ENCODE measurements at regions not wholly inside any gene's neighbourhood (a gene's known extent, or its start where the extent isn't known, plus 50 kb on each side); places are given as distances from the start of the nearest gene placed in this dataset.

- H3K9me3 ChIP-seq (ENCODE audit: control insufficient read depth, insufficient read depth, low read length): no peaks in the 10 kb centered on the region
- no peak overlapping the region for H3K4me3 ChIP-seq (ENCODE audit: low read length)
- H3K27me3 ChIP-seq (ENCODE audit: control insufficient read depth, low read length): no peaks in the 10 kb centered on the region
- no peak overlapping the region for H3K27ac ChIP-seq (ENCODE audit: low read depth, low read length)
- H3K4me1 ChIP-seq (ENCODE audit: control insufficient read depth, low read length): peaks cover 11% of the 10 kb centered on the region
- H3K4me2 ChIP-seq (ENCODE audit: low read length): no peak overlapping the region
- no peaks in the 10 kb centered on the region for H3K79me2 ChIP-seq (ENCODE audit: control insufficient read depth, low read length)
- H4K20me1 ChIP-seq (ENCODE audit: control insufficient read depth, insufficient read depth, low read depth, low read length): no peaks in the 10 kb centered on the region
- no peaks in the 10 kb centered on the region for H3F3A ChIP-seq (ENCODE audit: control insufficient read depth, insufficient read depth)
- H3K36me3 ChIP-seq (ENCODE audit: control insufficient read depth, low read length): no peaks in the 10 kb centered on the region
- H3K9me2 ChIP-seq (replicated peaks; ENCODE audit: control insufficient read depth, low read length): no peaks in the 10 kb centered on the region
- no peak for TF ChIP-seq EZH2phosphoT487 (IDR thresholded peaks at IDR 0.05; ENCODE audit: borderline replicate concordance, low read length)
- TF ChIP-seq CTCF (IDR thresholded peaks at IDR 0.05; ENCODE audit: low read depth, low read length, poor library complexity, severe bottlenecking): no peak
Measured at GRCh38 chr22:49044091-49044490, 783.6 kb downstream of the BRD1 start.

DNA sequence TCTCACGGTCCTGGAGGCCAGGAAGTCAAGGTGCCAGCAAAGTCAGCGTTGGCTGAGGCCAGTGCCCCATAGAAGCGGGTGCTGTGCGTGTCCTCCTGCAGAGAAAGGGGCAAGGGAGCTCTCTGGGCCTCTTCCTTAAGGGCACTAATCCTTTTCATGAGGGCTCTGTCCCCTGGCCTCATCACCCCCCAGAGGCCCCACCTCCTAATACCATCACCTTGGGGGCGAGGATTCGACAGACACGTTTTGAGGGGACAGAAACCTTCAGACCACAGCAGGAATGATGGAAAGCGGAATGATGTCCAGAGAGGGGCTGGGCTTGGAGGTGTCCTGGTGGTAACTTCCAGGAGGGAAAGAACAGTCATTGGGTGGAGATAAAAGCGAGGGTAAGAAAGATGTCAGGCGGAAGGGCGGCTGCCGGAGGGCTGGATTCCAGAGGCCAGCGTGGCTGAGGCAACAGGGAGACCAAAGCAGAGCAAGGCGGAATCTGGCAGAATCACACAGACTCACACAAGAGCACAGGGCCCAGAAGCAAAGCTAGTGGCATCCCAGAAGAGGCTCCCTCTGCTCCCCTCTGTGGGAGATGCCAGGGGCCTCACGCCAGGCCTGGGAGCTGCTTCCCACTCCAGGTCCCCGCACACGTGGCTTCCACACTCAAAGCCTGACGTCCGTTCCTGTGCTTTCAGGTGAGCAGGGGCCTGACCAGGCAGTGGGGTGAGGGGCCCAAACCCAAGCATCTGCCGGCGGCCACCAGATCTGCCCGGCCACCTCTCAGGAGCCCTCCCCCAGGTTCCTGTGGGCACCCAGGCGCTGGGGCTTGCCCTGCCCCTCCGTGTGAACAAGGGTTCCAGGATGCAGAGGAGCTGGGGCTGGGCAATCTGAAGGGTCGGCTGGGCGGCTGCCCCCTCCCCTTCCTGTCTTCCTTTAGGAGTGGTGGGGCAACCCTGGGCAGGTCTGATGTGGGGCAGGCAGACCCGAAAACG, 784.5 kb downstream of the BRD1 start:
- Histone ChIP-seq H3K9me2 (replicated peaks; ENCODE audit: control insufficient read depth, low read length) (no peaks in the 10 kb centered on the region), H3F3A (ENCODE audit: control insufficient read depth, insufficient read depth) (no peaks in the 10 kb centered on the region), H4K20me1 (ENCODE audit: control insufficient read depth, insufficient read depth, low read depth, low read length) (no peaks in the 10 kb centered on the region), H3K4me3 (ENCODE audit: low read length) (no peak overlapping the region), H3K27me3 (ENCODE audit: control insufficient read depth, low read length) (no peaks in the 10 kb centered on the region), H3K9me3 (ENCODE audit: control insufficient read depth, insufficient read depth, low read length) (no peaks in the 10 kb centered on the region), H3K36me3 (ENCODE audit: control insufficient read depth, low read length) (no peaks in the 10 kb centered on the region), H3K79me2 (ENCODE audit: control insufficient read depth, low read length) (no peaks in the 10 kb centered on the region), H3K4me2 (ENCODE audit: low read length) (no peak overlapping the region), H3K4me1 (ENCODE audit: control insufficient read depth, low read length) (peaks cover 11% of the 10 kb centered on the region), H3K27ac (ENCODE audit: low read depth, low read length) (no peak overlapping the region)
- no peak for TF ChIP-seq EZH2phosphoT487 (IDR thresholded peaks at IDR 0.05; ENCODE audit: borderline replicate concordance, low read length)
- no peak for TF ChIP-seq CTCF (IDR thresholded peaks at IDR 0.05; ENCODE audit: low read depth, low read length, poor library complexity, severe bottlenecking)

GRCh38 chr22:49042066-49042465, 785.6 kb downstream of the BRD1 start:
- Histone ChIP-seq H3K27ac (ENCODE audit: low read depth, low read length) (no peak overlapping the region), H3K4me2 (ENCODE audit: low read length) (no peak overlapping the region), H3K9me2 (replicated peaks; ENCODE audit: control insufficient read depth, low read length) (no peaks in the 10 kb centered on the region), H3K4me1 (ENCODE audit: control insufficient read depth, low read length) (peaks cover 11% of the 10 kb centered on the region), H4K20me1 (ENCODE audit: control insufficient read depth, insufficient read depth, low read depth, low read length) (no peaks in the 10 kb centered on the region), H3K4me3 (ENCODE audit: low read length) (no peak overlapping the region), H3K36me3 (ENCODE audit: control insufficient read depth, low read length) (no peaks in the 10 kb centered on the region), H3F3A (ENCODE audit: control insufficient read depth, insufficient read depth) (no peaks in the 10 kb centered on the region), H3K79me2 (ENCODE audit: control insufficient read depth, low read length) (no peaks in the 10 kb centered on the region), H3K9me3 (ENCODE audit: control insufficient read depth, insufficient read depth, low read length) (peaks cover 6% of the 10 kb centered on the region; the same call in 1 of the 2 replicates), H3K27me3 (ENCODE audit: control insufficient read depth, low read length) (no peaks in the 10 kb centered on the region)
- TF ChIP-seq EZH2phosphoT487 (IDR thresholded peaks at IDR 0.05; ENCODE audit: borderline replicate concordance, low read length): no peak
- no peak for TF ChIP-seq CTCF (IDR thresholded peaks at IDR 0.05; ENCODE audit: low read depth, low read length, poor library complexity, severe bottlenecking)
